HG02981 (cell line): ENCODE measurements at regions not wholly inside any gene's neighbourhood (a gene's known extent, or its start where the extent isn't known, plus 50 kb on each side); places are given as distances from the start of the nearest gene placed in this dataset.
A peak's percentile ranks its signal among the peaks of the same experiment; 100 is the strongest.
"Not testable (repeated sequence)": the region's sequence is repeated elsewhere in the genome, so short reads cannot be mapped to it uniquely, and the experiment has no call there.

Experiments used
- ATAC-seq: cut with Tn5 transposase; IDR thresholded peaks from one replicate; pipeline ENCODE4 v1.9.1; 2021; ENCODE audit warnings: mild to moderate bottlenecking, moderate library complexity; ENCODE audit not compliant: unreplicated experiment

DNA sequence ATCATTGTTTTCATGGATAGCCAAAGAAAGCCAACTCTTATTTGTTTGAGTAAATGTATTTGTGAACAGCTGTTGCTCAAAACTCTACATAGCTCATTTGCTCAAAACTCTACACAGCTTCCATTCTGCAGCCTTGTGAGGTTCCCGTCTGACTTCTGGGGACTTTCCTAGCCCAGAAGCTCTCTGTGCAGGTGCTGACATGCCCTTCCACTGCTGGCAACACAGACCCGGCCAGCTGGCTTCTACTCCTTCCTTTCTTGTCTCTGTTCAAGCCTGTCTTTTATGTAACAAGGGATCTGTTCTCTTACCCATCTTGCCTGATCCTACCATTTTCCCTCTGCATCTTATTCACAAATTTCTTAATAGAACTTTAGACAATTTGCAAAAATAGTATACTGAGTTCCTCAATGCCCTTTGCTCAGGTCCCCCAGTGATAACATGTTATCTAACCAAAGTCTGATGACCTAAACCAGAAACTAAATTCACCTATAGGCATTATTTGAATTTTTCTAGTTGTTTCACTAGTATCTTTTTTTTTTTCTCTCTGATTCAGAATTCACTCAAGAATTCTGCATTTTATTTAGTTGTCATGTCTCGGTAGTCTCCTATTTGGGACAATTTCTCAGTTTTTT, 556.5 kb upstream of the SEMA6A start:
- peak; percentile 80 for ATAC-seq

DNA sequence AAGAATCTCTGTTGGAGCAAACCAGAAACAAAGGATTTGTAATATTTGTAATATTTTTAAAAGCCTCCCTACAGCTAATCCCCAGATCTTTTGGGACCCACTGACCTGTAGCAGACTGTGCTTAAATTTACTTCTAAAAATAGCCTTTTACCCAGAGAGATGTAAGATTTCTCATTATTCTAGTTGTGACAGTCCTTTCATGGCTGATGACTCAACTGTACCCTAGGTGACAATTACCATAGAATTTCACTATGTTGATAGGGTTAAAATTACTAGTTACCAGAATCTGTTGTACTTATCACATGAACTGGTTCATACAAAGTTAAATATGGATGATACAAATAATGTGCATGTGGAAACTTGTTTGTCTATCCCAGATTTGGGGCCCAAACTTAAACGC, 543.9 kb upstream of the SEMA6A start:
- no peak for ATAC-seq

DNA sequence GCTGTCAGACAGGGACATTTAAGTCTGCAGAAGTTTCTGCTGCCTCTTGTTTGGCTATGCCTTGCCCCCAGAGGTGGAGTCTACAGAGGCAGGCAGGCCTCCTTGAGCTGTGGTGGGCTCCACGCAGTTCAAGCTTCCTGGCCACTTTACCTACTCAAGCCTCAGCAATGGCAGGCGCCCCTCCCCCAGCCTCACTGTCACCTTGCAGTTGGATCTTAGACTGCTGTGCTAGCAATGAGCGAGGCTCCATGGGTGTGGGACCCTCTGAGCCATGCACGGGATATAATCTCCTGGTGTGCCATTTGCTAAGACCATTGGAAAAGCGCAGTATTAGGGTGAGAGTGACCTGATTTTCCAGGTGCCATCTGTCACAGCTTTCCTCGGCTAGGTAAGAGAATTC, 542.7 kb upstream of the SEMA6A start:
- ATAC-seq: not testable (repeated sequence)

DNA sequence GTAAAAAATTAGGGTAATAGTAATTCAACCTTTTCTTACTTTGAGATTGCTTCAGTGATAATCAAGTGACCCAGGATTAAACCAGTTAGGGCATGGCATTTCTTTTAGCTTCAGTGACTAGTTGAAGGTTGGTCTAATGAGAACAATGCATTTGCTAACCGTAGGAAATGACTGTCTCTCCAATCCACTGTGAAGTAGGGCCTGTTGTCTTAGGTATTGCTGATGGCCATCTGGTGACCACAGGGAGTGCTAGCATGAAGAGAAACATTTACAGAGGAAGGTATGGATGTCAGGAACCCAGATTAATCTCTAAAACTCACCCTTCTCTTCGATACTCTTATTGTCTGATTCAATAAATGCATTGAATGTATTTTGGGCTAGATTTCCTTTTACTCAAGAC, 535.9 kb upstream of the SEMA6A start:
- ATAC-seq: no peak

DNA sequence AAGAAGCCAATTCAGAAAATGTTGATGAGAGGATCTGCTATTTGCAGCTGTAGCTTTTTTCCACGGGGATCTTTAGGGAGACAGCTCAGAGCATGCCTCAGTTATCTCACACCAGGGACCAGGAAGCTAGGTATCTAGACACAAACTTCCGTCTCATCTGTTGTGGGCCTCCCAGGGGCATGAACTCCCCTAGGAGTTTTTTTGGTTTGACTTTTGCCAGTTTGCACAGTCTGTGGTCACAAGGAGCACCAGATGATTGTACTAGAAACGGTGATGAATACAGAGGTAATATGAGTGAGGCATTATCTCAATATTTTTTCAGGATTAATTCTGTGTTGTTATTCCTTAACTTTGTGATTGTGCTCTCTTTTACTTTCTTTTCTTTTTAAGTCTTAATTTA, 533.2 kb upstream of the SEMA6A start:
- no peak for ATAC-seq

DNA sequence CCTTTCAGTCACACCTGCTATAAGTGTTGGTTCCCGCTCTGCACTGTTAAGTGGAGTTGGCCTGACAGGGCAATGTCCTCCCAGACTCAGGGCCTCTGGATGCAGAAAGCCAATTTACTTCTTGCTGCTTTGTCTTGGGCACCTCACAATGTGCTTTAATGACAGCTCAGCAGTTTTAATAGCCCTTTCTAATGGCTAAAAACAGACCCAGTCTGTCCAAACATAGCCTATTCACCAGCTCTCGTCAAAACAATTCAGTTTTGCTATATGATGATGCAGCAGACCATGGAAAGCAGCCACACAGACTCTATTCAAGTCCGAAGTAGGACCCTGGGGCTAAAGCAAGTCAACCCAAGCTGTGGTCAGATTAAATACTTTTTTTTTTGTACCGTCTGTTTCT, 529.1 kb upstream of the SEMA6A start:
- ATAC-seq: no peak

DNA sequence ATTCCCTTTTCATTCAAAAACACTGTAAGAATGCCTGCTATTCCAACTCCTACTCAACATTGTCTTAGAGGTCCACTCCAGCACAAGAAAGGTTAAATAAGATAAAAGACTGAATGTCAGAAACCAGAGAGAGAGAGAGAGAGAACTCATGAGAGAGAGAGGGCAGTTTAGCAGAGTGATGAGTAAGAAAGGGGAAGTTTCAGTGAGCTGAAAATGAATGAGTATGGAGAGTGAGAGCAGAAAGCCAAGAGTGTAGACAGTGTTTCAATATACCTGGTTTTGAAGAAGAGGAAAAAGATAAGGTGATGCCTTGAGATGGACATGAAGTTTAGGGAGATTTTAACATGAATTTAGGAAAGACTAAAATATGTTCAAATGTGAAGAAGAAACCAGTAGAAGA, 528.0 kb upstream of the SEMA6A start:
- ATAC-seq: no peak

DNA sequence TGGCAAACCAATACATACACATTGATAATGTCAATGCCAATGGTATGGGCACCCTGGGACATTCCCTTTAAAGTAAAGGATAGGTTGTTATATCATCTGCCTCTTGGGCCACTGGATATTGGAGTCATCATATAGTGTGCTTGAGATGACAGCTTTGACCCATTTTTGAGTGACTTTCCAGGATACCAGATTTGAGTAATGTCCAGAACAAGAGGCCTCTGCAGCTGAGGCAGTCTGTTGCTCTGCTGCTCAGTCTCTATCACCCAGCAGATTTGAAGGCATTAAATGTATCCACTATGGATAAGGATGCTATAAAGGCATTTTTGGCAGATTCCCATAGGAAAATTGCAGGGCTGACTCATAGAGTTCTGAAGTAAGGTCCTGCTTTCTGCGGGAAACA, 525.6 kb upstream of the SEMA6A start:
- no peak for ATAC-seq

DNA sequence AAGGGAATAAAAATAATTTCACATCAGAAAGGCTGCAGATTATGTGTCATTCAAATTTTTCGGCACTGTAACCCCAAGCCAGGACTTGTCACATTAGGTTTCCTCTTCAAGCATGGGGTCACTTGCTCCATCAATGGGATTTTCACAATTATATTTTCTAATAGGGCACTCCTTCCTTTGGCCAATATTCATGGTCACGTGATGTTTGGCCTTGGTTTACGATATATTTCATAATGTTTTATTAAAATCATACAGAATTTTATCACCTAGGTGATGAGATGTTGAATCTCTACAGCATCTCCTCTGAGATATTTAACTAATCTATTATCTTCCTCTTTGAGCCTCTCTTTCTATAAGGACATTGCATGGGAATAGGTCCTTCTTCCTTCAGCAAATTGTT, 523.5 kb upstream of the SEMA6A start:
- ATAC-seq: no peak

DNA sequence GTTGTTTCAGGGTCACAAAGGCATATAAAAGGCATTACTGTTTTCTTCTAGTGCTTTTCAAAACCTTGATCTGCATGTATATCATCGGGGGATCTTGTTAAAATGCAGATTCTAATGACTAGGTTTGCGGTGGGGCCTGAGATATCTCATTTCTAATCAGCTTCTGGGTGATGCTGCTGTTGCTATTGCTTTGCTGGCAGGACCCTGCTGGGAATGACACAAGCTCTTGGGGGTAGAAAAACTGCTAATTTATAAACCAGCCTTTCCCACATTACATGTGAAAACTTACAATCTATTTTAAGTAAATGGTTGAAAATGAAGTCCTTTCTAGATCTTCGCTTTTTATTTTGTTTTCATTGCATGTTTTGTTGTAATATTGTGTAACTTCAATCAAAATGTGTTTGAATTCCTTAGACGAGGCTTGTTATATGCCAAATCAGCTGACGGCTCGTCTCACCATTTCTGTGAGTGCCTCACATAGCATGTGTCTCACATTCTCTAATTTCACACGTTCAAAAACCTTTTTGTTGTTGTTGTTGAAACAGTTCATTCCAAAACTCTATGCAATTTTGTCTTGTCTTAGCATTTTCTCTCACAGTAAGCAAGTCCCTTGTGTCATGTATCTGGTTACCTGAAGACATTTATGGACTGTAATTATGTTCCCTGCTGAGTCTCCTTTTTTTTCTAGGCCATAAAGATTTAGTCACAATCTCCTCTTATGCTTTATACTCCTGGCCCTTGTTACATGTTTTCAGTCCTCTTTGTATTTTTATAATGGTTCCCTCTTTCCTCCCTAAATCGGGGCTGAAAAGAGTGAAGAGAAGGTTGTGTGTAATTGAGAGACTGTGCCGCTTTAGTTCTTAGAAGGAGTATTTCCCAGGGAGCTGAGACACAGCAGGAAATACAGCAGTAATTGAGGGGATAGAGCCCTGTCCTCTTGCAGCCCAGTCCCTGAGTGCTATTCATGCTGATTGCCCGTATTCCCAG, 521.0 kb upstream of the SEMA6A start:
- ATAC-seq: no peak

DNA sequence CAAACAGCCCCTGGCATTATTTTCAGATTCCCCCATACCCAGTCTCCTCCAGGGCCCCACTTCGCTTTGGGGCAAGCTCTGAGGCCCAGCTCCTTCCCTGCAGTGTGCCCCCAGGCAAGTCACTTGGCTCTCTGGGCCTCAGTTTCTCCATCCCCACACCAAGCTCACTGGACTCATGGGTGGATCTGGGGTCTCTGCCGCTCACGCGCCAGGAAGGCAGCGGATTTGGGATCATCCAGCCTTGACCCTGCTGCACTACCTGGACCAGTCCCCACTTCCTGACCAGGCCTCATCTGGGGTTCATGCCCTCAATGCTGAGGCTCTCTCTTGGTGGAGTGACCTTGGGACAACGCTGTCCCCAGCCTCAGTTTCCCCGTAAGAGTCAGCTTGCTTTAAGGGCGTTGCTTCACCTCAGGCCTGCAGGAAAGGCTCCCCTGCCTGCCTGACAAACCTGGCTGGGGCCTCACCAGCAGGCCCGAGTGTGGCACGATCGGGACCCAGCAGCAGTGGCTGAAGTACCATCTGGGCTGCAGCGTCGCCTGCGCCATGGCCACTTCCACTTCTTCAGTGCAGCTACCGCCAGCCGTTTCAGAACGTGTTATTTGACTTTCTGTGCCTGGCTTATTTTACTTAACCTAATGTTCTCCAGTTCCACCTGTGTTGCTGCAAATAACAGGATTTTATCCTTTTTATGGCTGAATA, 519.6 kb upstream of the SEMA6A start:
- no peak for ATAC-seq

DNA sequence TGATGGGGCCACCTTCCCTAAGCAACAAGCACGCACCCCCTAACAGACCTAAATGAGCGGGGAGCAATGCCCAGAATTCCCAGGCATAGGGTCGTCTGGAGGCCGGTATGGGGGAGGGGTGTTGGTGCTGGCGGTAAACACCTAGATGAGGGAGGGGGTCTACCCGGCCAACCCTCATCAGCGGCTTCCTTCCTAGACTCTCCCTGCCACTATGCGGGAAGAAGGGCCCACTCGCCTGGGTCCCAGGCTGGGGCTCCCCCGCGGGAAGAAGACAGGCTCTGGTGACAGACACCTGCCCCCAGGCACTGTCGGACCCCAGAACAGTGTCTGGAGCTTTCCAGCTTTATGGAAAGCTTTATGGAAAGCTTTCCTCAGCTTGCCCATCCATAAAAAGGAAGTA, 519.0 kb upstream of the SEMA6A start:
- no peak for ATAC-seq

DNA sequence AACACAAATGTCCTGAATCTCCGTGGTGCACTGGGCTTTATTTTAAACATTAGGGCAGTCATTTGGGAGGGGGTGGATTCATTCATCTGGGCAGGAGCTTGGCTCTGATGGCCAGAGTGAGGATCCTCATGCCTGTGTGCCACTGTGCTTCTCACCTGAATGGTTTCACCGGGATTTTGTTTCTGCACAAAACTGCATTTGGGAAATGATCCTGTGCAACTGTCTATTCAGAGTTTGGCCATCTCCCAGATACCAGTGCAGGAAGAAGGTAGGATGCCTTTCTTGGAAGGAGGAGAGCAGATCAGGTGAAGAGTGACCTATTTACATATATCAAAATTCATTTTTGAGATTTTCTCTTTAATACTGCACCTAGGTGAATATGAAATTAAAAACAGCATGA, 514.4 kb upstream of the SEMA6A start:
- ATAC-seq: no peak

DNA sequence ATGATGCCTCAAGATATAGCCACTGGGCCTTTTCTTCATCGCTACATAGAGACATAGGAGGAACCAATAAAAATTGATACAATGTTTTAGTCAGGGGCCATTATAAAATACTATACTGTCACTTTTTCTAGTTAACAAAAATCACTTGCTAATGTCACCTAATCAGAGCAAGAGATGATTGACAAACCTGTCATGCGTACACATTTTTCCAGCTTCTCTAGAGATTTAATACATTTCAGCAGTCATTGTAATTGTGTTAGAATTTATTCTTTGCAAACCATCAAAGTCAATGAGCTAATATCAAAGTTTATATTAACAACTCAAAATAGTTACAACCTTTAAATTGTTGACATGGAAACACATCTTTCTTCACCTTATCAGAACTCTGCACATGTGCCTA, 513.6 kb upstream of the SEMA6A start:
- ATAC-seq: no peak

DNA sequence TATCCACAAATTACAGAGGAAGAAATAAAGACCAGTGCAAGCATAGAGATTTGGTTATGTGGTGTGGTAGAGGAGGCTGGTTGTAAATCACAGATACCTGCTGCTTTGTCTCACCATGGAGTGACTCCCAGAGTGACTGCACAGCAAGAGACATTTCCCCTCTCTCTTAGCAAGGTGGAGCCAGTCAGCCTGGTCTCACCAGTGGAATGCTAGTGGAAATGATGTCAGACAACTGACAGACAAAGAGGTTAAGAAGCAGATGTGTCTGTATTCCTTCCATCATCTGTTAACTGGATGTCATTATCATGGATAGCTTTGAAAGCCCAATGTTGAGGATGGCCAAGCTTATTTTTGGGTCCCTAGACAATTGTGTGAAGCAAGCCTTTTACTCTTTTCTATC, 509.4 kb upstream of the SEMA6A start:
- ATAC-seq: no peak

DNA sequence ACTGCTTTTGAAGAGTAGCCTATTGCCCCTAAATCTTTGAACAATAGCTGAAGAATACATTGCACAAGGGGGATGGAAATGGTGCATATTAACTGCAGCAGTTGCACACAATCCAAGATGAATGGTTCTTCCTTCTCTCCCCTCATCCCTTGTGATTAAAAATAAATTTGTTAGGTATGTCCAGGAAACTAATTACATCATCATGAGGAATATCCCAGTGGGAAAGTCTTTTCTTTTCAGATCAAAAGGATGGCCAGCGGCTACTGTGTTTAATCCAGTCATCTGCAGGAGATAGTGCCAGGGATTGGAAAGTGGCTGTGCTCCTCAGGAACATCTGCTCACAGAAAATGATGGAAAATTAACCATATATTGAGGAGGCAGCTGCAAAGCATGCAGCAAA, 508.4 kb upstream of the SEMA6A start:
- no peak for ATAC-seq

DNA sequence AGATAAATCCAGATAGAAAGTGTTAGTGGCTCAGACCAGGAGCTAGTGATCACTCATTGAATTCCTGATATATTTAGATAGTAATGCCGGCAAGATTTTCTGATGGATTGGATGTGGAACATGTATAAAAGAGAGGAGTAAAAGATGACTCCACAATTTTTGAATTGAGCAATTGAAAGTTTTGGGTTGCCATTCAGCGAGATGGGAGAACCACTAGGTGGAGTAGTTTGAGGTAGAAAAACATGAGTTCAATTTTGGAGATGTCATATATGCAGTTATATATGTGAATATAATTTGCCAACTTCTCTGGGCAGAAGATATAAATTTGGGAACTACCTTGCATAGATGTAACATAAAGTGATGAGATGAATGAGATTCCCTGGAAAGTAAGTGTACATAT, 502.5 kb upstream of the SEMA6A start:
- no peak for ATAC-seq

DNA sequence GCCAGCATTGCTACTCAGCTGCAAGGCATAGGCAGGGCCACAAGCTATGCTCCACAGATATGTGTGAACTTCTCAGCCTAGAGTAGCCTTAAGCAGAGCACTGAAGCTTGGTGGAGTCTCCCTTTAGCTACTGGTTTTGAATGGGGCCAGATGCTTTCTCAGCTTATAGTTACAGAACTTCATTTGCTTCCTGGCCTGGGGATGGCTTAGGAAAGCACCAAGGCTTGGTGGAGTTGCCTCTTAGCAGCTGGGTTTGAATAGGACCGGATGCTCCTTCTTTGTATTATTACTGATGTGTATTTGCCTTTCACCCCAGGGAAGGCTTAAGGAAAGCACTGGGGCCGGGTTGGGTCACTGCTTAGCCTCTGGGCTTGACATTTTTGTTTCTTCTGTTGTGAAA, 497.8 kb upstream of the SEMA6A start:
- ATAC-seq: no peak

DNA sequence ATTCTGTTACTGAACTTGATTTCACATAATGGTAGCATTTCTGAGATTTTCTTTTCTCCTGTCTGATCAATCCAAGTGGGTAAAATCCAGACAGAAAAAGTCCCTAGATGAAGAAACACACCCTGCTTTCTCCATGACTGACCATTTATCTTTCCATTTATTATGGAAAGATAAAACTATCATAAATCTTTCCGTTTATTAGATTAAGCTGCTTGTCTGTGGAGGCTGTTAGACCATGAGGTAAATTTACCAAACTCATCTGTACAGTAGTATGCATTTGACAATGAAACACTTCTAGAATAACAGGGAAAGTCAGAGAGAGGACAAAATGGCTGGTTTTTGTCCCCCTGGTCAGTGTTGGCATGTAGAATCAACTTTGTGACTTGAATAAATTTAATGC, 491.2 kb upstream of the SEMA6A start:
- ATAC-seq: no peak

DNA sequence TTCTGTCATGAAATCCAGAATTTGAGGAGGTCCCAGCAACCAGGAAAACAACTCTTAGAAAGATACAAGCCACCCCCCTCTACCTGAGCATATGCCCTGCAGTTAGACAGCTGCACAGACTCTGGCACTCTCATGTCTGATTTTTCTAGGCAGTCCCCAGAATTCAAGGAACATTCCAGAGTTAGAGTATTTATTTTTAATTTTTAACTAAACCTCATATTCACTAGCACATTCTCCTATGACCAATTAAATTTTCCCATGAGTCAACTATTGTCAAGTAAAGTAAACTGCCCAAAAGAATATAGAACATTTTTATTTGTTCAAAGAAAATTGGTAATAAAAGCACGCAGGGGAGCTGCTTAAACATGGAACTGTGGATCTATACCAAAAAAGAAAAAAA, 490.5 kb upstream of the SEMA6A start:
- ATAC-seq: no peak

DNA sequence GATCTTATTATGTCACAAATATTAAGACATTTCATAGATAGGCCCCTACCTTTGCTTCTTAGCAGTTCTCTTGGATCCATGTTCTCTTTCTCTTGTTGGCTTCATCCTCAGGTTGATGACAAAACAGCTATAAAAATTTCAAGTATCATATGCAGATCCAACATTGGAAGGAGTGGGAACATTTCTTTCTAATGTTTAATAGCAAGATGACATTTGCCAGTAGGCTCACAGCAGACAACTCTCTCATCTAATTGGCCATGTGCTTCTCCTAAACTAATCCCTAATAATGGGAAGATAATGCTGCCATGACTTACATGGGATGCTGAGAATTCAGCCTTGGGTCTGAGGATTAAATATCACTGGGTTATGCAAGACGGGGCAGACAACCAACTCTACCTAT, 485.5 kb upstream of the SEMA6A start:
- no peak for ATAC-seq

DNA sequence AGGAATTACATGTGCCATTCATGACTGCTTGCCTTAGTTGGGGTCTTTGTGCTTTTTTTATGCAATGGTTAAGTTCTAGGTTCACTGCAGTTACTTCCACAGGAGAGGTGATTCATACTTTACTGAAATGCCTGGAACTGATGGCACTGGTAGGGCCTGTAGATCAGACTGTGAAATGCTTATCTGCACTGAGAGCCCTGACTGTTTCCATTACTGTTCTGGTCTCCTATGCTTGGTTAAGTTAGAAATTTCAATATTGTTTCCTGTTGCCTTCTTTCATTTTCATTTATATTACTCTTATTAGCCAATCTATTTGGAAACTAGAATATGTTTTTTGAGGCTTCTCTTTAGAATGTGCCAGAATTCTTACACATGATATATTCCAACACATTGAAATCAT, 484.1 kb upstream of the SEMA6A start:
- no peak for ATAC-seq
